HPDE6-E6E7 (cell line): ENCODE measurements at regions not wholly inside any gene's neighbourhood (a gene's known extent, or its start where the extent isn't known, plus 50 kb on each side); places are given as distances from the start of the nearest gene placed in this dataset.
"Not testable (repeated sequence)": the region's sequence is repeated elsewhere in the genome, so short reads cannot be mapped to it uniquely, and the experiment has no call there.

Source experiments
- DNase-seq: peaks from one replicate; pipeline ENCODE4 v3.0.0; 2011; ENCODE audit warnings: missing footprints; ENCODE audit errors: extremely low spot score

DNA sequence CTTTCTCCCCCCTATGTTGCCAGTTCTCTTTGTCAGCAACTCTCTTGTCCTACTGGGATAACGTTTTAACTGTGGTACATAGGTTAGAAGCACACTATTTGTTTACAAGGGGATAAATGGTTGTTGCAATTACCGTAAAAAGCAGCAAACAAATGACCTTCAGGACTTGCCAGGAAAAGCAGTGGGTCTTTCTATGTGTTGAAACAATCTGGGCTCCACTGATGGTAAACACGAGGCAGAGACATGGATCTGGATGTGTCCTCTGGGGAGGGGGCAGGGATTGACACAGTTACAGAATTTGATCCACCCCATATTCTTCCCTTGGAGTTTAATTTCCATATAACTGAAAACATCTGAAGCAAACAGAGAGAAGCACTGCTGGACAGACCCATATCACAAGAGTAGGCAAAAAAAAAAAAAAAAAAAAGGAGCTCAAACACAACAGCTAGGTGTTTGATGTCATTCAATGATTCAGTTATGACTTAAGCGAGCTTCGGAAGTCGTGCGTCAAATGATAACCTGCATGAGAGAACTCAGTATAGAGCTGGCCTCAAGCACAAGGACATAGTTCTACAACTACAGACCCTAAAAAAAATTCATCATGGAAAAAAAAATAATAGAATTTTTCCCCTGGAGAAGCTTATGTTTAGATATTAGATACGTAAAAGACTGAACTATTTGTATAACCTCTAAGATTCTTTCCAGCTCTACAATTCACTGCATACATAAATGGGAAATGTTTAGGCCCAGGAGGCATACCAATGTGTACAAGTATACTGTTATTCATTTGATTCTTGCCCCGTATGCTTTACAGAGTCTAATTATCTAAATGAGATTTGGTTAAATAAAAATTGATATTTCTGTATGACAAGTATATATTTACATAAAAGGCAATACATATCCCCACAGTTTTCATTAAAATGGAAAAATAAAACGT lies 127.7 kb downstream of the ALDH8A1 start:
- DNase-seq = no peak

DNA sequence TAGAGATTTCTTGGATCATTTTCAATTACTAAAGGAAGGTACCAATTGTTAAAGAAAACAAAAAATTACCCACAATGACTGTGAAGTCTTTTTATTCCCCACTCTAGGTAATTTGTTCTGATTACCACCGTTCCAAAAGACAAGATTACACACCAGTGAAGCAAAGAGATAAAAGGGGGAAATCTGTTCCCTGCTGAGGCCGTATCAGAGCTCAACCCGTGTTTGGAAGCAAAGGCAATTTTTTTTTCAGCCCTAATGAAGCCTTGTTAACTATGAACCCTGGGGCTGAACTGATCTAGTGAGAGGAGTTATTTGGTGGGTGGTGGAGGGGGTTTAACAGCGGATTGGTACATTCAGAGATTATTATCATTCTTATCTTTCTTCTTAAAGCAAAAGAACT lies 128.5 kb downstream of the ALDH8A1 start:
- no peak for DNase-seq

DNA sequence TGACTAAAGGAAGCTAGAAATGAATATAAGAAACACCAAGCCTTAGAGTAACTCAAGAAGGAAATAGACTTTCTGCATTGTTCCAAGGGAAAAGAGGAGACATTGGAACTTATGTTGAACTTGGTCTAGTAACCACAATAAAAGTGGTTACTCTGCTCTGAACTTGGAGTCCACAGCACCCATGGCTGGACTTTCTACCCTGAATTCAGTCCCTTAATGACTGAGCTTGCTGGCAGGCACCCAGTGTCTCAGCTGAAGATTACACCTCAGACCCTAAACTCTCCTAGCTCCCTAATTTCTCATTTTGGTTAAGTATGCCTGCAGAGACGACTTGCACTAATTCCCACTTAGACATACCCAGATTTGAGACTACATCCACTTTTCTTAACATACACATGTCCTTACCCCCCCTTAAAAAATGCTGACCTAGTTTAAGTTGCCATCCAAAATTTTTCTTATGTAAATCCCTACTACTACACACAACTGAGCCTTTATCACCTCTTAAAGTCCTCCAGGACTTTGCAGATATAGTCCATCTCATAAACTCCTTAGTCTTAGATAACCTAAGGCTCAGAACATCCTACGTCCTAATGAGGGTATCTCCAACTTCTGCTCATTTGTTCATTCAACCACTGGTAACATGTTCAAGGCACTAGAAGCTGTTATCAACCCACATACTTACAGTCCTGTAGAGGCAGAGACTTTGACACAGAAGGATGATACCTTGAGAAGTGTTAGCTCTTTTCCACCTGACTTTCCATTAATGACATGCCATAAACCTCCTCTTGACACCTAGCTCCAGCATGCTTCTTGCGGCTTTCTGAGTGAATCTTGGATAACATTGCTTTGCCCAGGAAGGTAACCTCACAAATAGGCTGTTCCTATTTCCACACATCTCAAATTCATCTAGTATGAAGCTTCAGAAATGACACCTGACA lies 129.8 kb downstream of the ALDH8A1 start:
- DNase-seq = no peak

DNA sequence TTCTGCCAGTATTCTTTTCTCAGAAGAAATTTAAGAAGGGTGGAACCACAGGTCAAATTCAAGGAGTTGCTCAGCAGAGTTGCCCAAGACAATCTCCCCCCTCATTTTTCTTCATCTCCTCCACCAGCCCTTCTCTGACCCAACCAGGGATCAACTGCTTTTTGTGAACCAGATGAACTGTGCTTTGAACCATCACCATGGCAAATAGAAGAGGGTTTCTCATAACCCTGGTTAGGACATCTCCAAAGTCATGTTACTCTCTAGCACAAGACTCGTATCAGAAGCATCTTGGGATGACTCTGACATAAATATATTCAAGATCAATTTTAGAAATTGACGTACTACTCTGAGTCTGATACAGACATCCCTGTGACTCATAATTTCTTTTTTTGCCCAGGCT lies 130.7 kb downstream of the ALDH8A1 start:
- no peak for DNase-seq

DNA sequence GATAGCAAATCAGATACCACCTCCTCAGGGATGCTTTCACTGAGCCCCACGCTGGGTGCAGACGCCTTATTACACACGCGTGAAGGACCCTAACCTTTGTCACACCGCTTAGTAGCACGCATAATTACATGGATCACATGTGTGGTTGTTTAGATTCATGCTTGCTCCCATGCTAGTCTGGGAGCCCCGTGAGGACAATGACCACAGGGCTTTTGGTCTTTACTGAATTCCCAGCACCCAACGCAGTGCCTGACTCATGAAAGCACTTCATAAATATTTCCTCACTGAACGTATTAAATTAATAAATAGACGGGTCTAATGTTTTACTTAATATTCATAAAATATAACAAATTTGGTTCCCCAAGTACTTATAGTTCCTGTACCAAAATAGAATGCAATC lies 132.5 kb downstream of the ALDH8A1 start:
- no peak for DNase-seq

DNA sequence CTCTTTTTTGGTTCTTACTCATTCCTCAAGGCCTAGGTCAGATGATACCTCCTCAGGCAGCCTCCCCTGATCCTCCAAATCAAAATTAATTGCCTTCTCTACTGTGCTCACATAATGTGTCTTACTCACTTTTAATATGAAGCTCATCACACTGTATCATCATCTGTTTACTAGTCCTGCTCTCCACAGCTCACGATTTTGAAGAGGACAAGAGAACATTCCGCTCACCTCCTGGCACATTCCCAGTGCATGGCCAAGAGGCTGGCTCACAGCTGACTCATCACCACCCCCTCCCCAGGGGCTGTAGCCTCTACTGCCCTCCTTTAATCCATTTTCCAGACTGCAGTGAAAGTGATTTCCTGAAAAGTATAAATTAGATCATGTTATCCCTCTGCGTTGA lies 133.1 kb downstream of the ALDH8A1 start:
- no peak for DNase-seq

DNA sequence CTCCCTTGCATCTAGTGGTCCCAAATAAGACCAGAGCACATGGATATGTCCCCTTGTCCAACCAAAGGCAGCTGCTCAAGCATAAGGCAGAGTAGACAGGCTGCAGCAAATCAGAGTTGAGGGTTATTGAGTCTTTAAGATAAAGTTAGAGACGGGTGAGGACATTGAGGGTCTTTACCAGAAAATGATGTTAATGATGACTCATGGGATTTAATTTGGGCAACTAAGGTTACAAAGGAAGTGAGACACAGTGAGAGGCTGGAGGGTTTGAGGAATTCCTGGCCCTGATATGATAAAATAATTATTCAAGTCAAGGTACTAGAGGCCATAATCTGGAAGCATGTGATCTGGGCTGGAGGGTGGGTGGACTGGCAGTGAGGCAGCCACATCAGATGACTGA lies 133.6 kb downstream of the ALDH8A1 start:
- no peak for DNase-seq

DNA sequence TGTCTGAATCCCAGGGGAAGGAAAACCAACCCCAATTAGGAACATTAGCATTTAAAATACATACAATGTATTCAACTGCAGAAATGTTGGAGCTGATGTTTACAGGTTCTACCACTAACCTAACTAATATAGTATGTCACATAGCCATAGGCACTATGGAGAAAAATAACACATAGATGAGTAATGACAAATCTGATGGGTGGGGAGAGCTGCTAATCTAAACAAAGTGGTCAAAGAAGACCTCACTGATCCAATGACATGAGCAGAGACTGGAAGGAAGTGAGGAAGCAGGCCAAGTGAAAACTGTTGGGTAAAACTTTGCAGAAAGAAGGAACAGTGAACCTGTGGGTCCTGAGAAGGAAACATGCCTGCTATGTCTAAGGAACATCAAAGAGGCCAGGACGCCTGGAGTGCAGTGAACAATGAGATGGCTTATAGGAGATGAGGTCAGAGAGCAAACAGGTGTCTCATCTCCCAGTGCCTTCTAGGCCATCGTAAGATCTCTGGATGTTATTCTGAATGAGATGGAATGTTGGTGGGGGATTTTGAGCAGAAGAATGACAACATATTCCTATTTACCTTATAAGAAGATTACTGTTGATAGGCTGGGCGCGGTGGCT lies 135.7 kb downstream of the ALDH8A1 start:
- no peak for DNase-seq

DNA sequence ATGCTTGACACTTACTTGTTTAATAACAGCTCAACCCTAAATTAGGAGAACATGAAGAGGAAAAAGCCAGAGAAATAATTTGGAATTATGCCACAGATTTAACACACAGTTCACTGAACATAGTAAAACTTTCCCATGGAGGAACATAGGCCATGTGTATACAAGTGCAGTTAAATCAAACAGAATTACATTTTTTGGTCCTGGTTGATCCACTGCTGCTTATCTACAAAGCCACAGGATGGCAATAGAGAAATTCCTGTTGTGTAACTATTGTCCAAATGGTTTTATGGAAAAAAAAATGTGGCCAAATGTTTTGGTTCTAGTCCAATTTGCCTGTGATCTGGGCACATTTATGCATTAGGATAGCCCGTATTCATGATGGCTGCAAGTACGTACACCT lies 136.8 kb downstream of the ALDH8A1 start:
- DNase-seq = no peak

DNA sequence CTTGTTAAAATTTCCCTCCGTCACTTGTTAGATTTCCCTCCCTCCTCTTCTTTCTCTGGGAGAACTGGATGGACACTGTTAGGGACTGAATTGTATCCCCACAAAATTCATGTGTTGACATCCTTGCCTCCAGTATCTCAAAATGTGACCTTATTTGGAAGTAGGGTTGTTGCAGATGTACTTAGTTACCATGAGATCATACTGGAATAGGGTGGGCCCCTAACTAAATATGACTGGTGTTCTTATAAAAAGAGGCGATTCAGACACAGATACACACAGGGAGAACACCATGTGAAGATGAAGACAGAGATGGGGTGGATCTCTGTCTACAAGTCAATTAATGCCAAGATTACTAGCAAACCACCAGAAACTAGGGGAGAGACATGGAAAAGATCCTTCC lies 139.5 kb downstream of the ALDH8A1 start:
- no peak for DNase-seq

DNA sequence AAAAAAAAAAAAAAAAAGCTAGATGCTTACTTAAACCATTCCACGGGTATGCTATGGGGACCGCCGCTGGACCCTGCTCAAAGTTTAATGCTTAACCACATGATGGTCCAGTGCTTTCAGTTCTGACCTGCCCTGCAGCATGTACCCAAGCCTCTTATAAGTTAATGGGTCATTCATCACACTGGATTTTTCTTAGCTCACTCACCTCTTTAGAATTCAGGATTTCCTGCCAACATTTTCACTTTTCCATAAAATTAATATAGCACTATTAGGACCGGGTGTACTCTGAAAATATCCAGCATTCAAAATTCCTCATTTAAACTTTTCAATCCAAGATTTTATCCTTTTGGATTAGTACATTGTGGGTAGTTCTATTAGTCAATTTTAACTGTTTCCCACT lies 140.8 kb downstream of the ALDH8A1 start:
- DNase-seq = no peak

DNA sequence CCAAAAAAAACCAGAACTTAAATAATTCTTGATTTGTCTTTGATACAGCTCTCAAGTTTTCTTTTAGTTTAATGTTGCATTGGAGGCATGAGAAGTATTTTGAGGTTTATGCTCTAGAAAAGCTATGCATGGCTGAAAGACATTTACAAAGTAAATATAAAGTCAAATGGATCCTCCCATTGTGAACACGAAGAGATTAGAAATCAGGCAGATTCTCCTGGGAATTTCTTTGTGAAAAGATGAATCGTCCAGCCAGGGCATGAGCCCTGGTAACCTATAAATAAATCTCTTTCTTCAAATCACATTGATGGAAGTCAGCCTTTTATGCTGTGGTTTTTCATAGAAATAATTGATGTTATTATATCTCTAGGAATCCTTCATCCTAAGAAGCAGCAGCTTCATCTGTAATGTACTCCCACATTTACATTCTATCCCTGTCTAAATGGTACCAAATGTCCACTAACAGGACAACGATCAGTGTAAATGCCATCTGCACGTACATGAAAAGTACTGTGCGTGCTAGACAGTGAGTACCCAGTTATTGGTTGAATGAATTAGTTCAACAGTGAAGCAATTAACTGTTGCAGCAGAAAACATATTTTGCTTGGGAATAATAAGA lies 143.6 kb downstream of the ALDH8A1 start:
- DNase-seq = no peak

DNA sequence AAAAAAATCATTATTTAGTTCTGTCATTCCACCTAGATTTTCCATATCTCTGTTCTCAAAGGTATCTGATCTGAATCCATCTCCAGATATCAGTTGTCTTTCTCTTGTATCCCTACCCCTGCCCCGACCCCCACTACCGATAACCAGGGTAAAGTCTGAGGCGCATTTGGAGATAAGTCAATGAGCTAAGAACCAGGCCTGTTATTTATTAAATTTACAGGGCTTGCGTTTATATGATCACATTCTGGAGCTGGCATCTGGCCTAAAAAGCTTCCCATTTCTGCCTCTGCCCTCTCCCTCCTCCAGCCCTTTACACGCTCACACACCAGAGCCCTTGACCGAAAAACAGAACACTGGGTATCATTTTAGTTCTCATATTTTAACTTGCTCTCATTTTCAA lies 144.7 kb downstream of the ALDH8A1 start:
- no peak for DNase-seq

DNA sequence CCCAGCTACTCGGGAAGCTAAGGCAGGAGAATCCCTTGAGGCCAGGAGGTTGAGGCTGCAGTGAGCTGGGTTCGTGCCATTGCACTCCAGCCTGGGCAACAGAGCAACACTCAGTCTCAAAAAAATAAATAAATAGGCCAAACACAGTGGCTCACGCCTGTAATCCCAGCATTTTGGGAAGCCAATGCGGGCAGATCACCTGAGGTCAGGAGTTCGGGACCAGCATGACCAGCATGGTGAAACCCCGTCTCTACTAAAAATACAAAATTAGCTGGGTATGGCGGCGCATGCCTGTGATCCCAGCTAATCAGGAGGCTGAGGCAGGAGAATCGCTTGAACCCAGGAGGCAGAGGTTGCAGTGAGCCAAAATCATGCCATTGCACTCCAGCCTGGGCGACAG lies 145.6 kb downstream of the ALDH8A1 start:
- not testable (repeated sequence) for DNase-seq

DNA sequence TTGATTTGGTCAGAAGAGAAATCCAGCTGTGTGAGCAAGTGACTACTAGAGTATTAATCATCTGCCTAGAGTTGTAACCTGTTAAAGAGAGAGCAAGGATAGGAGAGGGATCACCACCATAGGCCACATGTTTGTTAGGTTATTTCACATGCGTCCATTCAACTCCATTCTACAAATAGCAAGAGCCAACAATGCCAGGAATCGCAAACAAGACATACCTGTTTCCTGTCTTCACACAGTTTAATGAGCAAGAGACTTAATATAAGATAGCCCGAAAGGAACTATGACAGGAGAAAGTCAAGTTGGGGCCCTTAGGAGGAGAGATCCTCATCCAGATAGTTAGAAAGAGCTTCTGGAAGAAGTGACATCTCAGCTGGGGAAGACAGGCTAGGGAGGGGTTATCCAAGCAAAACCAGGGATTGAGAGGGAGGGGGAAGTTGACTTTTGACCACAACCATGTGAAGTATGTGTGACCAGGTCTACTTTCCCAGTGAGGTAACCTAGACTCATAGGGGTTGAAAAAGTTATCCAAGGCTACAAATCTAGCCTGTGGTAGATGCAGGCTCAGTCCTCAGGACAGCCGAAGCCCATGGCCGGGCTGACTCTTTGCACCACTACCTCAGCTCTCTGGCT lies 147.4 kb downstream of the ALDH8A1 start:
- DNase-seq = no peak

DNA sequence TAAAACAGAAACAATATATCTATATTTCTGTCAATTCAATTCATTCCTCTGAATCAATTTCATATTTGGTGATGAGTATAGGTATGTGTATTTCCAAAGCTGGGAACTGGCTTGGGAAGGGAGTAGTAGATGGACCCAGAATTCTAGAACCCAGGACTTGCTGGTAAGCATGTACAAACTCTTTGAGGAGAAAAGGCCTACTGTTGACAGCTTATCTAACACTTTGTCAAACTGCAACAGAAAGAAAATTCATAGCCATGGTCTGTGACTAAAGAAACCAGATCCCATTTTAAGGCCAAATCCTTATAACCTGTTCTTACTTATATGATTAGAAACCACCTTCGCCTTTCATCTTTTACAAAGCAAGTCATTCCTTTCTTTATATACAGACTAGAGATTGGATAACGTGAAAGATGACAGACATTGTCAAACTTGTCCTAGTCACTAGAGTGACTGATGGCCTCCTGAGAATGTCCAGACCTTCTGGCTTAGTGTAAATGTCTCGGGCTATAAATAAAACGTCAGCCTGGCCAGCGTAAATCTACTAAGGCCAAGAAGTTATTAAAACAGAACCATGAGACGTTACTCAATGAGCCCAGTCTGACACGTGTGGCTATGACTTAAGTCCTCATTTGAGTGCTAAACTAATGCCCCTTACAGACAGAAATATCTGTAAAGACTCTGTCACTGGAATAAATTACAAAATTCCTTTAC lies 152.3 kb downstream of the ALDH8A1 start:
- no peak for DNase-seq

DNA sequence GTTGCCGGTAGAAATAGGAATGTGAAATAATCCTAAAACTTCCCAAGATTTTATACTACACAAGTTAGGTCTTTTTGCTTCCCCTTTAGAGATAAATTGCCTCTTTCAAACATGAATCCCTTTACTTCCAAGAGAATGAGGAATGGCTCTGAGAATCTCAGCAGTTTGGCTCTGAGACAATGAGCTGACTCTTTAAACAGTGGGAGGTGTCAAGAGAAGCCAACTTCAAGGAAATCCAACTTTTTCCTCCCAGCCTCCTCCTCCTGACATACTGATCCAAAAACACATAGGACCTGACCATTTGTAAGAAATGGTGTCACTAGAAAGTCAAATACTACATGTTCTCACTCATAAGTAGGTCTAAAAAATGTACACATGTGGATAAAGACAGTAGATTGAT lies 154.2 kb downstream of the ALDH8A1 start:
- DNase-seq = no peak

DNA sequence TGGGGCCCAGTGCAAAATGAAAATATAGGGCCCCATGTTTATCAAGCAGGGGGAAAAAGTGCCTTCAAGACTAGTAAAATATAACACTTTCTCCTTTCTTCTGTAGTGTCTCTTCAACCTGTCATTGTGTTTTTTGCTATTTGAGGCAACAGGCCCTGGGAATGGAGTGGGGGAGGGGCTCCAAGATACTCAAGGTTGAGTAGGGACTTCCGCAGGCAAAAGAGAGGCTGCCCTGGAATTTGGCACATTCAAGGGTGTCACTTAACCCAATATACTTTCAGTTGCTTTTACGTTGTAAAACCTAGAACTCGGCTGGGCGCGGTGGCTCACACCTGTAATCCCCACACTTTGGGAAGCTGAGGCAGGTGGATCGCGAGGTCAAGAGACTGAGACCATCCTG lies 154.9 kb downstream of the ALDH8A1 start:
- DNase-seq = no peak

DNA sequence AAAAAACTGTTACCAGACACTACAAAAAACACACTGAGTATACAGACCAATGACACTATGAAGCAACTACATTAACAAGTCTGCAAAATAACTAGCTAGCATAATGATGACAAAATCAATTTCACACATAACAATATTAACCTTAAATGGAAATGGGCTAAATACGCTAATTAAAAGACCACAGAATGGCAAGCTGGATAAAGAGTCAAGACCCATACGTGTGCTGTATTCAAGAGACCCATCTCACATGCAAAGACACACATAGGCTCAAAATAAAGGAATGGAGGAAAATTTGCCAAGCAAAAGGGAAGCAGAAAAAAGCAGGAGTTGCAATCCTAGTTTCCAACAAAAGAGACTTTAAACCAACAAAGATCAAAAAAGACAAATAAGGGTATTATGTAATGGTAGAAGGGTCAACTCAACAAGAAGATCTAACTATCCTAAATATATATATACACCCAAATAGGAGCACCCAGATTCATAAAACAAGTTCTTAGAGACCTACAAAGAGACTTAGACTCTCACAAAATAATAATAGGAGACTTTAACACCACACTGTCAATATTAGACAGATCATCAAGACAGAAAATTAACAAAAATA lies 158.6 kb downstream of the ALDH8A1 start:
- DNase-seq = not testable (repeated sequence)

DNA sequence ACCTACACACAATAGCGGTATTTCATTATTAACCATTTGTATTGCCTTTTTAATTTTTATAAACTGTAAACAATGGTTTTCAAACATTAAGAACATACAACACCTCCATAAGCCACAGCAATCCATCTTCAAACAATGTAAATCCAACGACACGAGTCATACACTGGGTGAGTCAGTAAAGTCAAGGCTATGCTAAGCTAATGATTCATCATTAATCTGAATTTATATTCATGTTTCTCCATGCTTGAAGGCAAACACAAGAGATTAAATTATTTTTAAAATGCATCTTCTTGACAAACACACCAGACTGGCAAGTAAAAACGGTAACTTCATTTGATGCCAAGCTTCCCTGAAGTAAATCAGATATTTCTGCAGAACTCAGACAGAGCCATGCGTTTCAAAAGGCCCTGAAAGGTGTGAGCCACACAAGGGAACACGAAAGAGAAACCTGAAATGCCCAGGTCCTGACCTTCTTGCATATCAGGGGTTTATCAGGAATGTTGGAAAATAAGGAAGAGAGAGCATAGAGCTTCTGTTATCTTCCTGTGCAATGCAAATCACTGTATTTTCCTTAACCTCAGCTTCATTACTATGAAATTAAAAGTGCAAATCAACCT lies 162.5 kb downstream of the ALDH8A1 start:
- DNase-seq = peak; percentile 85
